GM19438 (cell line): ENCODE measurements at regions not wholly inside any gene's neighbourhood (a gene's known extent, or its start where the extent isn't known, plus 50 kb on each side); places are given as distances from the start of the nearest gene placed in this dataset.
"Not testable (repeated sequence)": the region's sequence is repeated elsewhere in the genome, so short reads cannot be mapped to it uniquely, and the experiment has no call there.

ENCODE experiments used
- ATAC-seq: cut with Tn5 transposase; IDR thresholded peaks from one replicate; pipeline ENCODE4 v1.9.1; 2021; ENCODE audit warnings: low read depth; ENCODE audit not compliant: unreplicated experiment

DNA sequence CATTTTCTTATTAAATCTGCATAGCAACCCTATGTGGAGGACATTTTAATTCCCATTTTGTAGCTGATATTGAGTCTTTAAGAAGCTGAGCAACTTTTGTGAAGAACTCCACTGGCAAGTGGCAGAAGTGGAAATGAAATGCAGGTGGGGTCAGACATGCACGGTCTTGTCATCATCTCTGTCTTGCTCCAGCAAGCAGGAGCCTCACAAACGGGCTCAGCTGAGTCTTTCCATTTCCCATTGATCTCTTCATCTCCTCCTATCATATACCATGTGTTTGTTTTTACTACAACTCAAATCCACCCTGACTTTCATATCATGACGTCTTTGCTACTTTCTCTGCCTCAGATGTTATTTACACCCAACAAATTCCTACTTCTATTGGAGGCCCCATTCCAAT, 97.9 kb upstream of the TENM4 start:
- ATAC-seq = no peak

DNA sequence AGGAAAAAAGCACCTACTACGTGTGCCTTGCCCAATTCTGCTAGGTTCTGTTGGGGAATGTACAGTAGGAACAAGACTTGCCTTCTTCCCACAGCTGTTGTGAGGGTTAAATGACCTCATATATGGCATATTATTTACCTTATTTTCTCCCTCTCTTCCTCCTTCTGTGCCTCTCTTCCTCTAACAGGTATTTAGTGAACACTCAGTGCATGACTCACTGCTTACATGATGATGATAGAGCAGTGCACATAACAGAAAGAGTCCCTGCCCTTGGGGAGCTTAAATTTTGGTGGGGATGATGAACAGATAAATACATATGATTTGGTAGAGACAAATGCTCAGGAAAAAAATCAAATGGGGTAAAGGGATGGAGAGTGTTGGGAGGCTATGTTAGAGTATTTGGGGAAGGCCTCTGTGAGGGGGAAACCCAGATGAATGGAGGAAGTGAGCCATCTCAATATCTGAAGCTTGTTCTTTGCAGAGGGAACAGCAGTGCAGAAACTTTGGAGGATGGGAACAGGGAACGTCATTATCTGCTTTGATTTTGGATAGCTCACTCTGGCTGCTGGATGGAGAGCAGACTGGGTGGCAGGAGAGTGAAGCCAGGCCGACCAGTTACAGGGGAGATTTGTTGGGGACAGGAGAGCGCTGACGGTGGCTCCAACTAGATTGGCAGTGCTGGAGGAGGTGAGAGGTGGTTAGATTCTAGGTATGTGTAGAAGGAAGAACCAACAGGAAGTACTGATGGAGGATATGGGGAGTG, 95.5 kb upstream of the TENM4 start:
- no peak for ATAC-seq

DNA sequence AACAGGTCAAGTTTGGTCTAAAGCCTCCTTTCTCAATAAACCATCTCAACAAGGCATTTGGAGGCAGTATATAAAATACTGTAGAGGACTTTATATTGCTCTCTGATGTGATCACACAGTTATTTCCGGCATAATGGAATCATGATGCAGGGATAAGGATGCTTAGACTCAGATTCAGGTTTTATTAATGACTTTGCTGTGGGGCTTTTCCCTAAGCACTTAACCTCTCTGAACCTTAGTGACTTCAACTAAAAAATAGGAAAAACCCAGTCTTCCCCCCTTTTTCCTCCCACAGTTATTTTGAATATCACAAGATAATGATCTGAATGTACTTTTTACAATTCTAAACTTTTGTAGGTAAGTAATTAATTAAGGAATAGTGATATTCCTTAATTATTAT, 94.8 kb upstream of the TENM4 start:
- no peak for ATAC-seq

DNA sequence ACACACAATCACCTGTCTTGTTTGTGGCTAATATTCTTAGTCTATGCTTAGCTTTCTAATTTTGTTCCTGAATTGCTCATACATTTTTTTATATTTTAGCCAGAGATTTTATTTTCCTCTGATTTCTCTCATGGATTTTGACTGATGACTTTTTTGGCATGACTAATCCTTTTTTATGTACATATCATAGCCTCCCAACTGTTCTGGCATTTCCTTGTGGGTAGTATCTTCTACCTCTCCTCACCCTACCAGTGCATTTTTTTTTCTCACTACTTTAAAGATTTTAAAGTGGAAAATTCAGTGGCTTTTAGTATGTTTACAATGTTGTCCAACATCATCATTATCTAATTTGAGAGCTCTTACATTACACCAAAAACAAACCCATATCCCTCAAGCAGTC, 84.4 kb upstream of the TENM4 start:
- ATAC-seq = no peak

DNA sequence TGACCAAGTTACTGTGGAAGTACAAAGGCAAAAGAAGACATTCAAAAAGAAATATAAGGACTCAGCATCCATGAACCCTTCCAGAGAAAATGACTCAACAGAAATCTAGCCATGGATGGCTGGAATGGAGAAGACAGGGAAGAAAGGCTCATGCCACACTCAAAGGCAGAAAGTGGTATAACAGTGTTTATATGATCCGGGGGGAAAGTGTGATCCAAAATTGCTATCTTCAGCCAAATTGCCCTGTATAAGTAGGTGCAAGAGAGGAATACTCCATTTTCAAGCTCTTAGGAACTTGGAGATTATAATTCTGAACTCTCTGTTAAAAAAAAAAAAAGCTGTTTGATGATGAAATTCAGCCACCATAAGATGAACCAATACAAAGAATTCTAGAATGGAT, 81.8 kb upstream of the TENM4 start:
- ATAC-seq = no peak

DNA sequence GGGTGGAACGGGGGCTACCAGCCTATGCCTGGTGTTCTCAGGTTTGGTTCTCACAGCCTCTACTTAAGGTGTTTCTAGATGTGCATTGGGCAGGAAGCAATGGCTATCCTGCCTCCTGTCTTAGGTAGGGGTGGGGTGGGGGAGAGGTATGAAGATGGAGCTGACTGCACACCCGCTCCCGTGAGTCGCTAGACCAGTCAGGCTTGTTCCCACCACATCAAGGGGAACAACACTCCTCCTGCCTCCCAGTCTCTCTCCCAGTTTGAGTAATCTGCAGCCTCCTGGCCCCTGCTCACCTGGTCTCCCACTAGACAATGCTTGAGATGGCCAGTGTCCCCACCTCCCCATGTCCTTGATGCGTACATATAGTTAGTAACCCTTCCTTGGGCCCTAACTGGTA, 79.3 kb upstream of the TENM4 start:
- no peak for ATAC-seq

DNA sequence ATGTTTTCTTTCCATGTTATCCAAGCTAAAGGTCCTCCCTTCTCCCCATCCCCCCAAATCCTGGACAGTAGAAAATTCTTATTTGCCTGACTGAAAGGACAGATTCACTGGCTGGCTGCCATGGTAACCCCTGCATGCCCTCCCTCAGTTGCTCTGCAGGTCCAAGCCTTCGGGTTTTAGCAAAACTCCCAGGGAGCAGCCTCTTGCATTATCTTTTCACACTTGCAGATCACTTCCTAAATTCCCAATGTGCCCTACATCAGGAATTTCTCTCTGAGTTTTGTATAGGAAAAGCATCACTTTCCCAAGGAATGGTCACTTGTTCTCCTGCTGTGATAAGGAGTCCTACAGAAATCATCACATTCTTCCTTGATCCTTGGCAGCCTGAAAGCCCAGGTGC, 75.0 kb upstream of the TENM4 start:
- no peak for ATAC-seq

DNA sequence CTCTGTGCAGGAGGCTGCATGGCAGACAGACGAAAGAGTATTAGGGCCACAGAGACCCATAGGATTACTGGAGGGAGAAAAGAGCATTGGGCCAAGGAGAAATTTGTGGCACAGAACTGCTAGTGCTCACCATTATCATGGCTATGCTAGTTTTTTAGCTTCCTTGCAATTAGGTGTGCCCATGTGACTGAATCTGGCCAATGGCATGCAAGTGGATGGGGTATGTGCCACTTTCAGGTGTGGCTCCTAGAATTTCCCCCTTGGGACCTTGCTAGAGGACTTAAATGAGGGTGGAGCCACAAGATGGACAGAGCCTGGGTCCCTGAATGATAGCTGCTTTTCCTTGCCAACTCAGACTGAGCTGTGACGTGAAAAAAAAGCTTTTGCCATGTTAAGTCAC, 73.9 kb upstream of the TENM4 start:
- ATAC-seq = no peak

DNA sequence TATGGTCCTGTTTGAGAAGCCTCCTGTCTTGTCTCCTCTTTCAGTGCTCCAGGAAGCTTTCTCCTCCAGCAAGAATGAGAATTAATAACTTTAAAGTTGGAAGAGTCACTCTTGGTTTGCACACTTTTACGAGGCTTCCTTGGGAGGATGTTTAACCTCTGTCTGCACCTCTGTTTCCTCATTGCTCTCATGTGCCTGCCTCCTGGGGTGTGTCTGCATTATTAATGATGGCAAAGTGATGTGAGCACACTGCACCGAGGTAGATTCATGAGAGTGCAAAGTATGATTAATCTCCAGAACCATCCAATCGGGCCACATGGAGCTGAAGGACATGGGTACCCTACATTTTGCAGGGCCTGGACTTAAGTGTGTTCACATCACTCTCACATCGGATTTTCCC, 73.5 kb upstream of the TENM4 start:
- no peak for ATAC-seq

DNA sequence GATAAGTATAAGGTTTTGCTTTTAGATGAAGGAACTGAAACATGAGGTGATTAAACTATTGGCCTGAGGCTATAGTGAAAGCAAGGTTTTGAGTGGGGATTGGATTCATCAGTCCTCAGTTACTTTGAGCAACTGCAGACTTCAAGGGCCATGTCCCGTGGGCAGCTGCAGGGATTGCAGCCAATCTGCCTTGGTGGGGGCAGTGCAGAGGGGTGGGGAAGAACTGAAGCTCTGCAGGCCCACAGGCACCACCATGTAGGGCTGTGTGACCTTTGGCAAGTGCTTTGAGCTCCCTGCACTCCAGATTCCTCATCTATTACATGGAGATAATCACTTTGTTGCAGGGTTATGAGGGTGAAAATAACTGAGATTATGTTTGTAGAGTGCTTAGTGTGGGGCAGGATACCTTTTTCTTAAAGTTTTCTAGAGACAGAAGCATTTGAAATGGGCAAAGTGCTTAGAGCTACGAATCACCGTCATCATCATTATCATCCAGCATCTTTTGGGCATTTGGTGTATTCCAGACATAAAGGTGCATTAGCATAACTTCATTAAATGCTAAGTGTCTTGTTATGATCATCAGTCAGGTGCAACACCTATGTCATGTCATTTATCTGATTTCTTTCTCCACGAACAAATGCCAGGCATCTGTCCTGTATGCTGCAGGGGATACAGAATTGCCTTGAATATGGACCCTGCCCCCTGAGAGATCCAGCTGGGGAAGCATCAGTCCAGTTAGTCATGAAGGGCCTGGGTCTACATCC, 72.1 kb upstream of the TENM4 start:
- ATAC-seq = no peak

DNA sequence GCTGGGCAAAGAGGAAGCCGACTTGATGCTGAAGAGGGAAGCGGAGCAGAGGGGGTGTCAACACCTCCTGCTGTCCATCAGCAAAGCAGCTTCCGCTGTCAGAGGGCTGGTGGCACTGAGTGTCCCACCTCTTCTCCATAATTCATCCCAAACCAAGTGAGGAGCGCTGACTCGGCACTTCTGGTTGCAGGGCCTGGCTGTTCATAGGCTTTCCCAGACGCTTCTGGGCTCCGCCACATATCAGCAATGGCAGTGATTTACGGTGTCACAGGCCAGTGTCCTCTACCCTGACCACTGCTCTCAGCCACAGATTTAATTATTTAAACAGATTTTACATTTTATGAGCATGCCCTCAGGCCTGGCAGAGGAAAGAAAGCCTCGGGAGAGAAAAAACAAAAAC, 70.1 kb upstream of the TENM4 start:
- ATAC-seq = no peak

DNA sequence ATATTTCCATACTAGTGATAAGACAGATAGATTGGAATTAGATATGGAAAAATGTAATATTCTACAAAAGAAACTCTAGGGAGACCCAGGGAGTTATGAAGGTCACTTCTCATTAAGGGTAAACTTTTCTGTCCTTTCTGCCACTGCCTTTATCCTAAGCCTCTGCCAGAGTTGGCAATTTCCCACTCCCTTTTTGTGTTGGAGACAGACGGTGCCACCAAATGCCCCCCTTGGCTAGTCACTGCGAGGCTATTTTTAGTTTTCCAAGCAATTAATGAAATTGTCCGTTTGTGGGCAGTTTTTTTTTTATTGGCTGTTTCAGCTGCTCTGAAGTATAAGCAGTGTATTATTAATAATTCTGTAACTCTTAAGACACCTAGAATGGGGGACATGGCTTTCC, 67.6 kb upstream of the TENM4 start:
- ATAC-seq = no peak

DNA sequence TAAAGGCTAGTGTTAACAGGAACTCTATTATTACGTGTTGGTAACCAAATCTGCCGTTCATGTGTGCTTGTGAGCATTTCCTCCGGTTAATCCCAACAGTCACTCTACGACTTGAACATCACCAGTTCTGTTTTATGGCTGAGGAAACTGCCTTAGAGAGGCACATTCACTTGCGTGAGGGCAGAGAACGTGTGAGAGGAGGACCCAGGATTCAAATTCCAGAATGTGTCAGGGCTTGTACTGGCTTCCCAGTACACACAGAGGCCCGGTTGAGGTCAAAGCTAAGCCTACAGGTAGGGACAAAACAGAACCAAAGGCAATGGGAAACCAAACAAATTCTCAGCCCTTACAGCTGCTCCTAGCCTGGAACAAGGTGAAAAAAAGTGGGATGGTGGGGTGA, 66.9 kb upstream of the TENM4 start:
- no peak for ATAC-seq

DNA sequence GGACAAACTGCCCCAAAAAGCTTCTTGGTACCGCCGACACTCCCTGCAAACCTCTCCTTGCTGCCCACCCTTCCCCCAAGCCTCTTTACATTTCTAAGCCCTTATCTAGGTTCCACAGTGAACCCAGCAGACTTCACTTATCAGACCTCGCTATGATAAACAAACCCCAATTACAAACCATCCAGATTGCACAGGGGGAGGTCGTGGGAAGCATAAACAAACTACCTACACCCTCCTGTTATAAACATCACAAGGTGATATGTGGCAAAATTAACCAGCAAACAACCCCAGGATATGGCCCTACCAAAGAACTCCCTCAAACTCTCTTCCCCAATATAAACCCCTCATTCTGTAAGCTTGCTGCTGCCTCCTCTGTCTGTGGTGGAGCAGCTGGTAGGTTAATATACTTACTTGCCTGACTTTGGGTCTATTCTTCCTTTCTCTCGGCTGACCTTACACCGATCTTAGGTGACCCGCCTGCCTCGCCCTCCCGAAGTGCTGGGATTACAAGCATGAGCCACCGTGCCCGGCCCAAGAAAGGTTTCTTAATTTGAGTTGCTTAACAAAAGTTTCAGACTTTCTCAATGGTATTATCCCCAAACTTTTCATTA, 66.0 kb upstream of the TENM4 start:
- no peak for ATAC-seq

DNA sequence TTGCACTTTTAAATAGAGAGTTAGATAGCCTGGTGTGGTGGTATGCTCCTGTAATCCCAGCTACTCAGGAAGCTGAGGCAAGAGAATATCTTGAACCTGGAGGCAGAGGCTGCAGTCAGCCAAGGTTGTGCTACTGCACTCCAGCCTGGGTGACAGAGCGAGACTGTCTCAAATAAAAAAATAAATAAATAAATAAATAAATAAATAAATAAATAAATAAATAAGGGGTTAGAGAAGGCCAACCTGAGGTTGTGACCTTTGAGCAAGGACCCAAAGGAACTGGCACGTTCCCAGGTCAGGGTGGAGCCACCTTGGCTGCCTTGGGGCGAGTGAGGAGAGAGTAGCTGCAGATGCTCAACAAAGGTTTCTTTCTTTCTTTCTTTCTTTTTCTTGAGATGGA, 65.3 kb upstream of the TENM4 start:
- ATAC-seq = no peak

DNA sequence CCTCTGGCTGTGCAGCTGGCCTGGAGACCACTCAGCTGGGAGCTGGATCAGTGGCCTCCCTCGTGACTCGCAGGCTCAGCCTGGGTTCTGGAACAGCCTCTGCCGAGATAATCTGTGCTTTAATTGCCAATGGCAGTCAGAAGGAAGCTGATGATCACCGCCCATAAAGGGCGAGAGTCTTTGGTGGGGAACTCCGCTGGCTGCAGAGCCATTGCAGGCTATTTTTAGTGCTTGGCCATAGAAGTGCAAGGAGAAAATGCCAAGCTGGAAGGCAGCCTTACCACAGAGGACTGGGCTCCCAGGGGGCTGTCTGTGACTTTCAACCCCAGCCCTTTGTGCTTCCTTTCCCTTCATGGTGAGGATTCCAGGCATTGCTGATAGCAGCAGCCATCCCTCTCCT, 62.2 kb upstream of the TENM4 start:
- no peak for ATAC-seq

DNA sequence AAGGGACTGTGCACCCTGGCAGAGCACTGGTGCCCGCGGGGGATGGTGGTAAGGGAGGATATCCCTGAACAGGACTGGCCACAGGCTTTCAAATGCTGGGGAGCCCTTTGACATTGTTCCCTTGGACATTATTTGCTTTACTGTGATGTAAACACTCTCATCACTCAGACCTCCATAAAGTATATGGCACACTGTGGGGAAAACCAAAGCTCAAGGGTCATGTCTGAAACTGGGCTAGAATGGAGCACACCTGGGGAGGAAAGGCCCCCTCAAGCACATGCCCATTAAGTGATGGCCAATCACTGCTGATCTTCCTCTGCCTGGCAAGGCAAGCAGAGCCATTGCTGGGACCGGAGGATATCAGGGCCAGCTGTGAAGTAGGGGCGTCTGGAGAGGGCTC, 60.9 kb upstream of the TENM4 start:
- ATAC-seq = no peak

DNA sequence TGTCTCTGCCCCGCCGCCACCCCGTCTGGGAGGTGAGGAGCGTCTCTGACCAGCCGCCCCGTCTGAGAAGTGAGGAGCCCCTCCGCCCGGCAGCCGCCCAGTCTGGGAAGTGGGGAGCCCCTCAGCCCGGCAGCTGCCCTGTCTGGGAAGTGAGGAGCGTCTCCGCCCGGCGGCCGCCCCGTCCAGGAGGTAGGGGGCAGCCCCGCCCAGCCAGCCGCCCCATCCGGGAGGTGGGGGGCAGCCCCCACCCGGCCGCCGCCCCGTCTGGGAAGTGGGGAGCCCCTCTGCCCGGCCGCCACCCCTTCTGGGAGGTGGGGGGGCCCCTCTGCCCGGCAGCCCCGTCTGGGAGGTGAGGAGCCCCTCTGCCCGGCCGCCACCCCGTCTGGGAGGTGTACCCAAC, 59.1 kb upstream of the TENM4 start:
- ATAC-seq = not testable (repeated sequence)

DNA sequence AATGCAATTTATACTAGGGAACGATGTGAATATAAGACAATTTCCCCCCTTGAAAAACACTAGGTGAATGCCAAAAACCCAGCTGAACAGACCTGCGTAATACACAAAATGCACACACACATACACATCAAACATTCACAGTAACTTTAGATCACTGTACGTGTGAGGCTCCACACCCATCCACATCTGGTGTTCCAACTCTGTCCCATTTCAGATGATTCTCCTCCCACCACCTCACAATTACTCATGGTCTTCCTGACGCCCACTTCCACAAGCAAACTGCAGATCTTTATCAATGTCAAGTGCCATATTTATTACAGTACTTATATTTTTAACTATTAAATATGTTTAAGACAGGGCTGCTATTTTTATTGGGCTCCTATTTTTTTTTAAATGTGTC, 57.8 kb upstream of the TENM4 start:
- ATAC-seq = no peak

DNA sequence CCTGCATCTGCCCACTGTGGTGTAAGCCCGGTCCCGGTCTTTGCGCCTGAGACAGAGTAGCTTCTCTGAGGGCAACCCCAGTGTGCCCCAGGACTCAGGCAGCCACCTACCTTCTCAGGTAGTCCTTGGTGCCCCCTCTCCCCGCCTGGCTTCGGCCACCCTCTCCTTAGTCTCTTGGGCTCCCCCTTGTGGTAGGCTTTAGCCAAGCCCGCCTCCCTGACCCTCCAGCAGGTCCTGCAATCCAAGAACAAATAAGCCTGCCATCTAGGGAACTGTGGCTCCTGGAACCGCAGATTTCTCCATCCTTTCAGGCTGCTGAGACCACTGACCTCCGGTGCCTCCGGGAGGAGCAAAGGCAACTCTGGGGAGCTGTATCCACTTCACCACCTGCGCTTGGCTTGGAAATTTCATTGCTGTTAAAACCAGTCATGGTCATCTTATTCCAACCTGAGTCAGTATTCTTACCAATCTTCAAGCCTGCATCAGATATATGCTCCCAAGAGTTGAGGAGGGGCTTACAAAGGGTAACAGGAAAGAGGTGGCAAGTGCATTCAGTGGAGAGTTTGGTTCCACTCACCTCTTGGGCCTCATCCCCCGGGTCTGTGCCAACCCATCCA, 52.8 kb upstream of the TENM4 start:
- ATAC-seq = peak; percentile 96

DNA sequence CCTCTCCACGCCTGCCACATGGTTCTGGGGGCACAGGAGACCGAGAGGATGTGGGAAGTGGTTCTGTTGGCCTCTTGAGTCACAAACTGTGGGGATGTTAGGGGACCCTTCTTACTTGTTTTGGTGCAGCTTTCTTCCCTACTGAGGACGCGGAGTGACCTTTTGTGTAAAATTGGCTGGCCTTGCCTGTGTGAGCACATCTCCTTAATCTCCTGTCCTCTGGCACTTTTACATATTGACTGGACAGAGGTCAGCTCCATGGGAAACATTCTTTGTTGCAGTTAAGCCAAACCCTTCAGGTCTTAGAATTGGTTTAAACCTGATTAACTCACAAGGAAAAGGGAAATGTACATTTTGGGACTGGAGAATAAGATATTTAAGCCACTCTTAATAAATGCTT, 51.2 kb upstream of the TENM4 start:
- ATAC-seq = no peak
